AML-193 (cell line): ENCODE measurements at regions not wholly inside any gene's neighbourhood (a gene's known extent, or its start where the extent isn't known, plus 50 kb on each side); places are given as distances from the start of the nearest gene placed in this dataset.
A peak's percentile ranks its signal among the peaks of the same experiment; 100 is the strongest.

Experiments
- DNase-seq, 2 experiments: peaks; one replicate each; lab custom pipeline; 2025; lab: John Stamatoyannopoulos, UW

DNA sequence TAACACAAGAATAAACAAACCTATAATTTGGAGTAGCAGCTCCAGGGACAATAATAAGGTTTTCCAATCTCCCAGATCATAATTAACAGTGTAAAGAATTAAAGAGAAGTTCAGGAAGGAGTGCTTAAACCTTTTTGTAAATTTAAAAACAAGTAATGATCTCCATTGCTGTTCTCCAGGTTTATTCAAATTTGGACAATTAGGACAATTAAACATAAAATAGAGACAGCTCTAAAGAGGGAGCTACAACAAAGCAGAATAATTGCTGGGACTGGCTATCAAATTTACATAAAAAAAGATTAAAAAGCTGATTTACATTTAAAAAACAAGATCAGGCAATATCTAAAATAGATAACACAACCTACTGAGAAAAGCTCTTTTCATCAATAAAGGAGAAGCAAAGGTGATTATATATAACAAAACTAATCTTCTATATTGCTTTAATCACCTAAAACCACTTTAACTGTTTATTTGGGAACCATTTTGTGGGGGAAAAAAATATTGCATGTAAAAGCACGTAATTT lies 80.1 kb upstream of the CREB1 start:
- DNase-seq = no peak

DNA sequence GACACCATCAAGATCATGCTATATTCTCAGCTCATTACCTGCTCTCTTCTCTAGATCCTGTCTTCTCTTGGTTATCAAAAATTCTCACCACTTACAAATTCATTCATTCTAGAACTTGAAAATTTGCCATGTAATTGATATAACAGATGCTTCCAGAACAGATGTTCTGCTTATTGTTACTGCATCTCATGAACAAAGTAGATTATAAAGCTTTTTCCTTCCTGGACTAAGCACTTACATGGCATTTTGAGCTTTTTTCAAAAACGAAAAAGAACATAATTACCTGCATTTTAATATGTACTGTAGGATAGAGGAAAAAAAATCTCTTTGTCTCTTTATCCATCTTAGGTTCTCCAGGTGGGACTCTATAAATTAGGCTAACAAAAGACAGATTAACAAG lies 79.6 kb upstream of the CREB1 start:
- no peak for DNase-seq

GRCh38 chr2:207458582-207458981 lies 71.2 kb upstream of the CREB1 start:
- no peak for DNase-seq

GRCh38 chr2:207459990-207460757 lies 69.6 kb upstream of the CREB1 start:
- DNase-seq = no peak

DNA sequence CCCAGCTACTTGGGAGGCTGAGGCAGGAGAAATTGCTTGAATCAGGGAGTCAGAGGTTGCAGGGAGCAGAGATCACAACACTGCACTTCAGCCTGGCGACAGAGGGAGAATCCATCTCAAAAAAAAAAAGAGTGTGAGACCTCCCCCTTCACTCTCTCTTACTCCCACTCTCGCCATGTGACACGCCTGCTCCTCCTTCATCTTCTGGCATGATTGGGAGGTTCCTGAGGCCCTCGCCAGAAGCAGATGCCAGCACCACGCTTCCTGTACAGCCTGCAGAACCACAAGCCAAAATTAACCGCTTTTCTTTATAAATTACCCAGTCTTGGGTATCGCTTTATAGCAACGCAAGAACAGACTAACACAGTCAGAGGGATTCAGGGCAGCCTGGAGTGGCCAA lies 66.3 kb upstream of the CREB1 start:
- DNase-seq = no peak

DNA sequence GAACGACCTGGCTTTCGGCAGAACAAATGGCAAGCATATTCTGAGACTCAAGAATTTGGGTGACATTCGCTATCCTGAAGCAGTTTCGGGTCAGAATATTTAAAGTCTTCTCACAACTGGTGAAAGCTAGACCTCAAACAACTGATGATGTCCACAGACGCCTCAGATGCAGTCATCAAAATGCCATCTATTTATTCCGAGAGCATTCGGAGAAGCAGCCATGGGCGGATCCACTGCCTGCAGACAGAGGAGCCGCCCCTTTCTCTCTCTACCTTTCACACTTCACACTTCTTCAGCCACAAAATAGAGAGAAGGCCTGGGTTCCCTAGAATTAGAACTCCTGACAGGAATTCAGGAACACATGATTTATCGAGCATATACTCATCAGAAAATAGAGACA lies 65.8 kb upstream of the CREB1 start:
- DNase-seq = no peak

DNA sequence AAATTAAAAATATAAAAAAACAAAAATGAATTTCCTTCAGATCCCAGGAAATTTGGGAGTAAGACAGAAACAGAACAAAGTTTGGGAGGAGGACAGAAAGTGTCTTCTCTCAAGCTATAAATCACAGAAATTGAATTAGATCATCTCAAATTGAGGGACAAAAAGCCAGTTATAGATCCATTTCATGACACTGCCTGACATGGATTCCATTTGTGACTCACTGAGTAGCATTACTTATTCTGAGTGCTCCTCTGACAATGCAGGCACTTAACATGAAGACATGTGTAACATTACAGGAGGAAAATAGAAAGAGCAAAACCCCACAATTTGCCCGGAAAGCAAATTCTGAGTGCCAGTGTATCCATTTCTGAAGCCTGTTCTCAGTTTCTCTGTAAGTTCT lies 63.9 kb upstream of the CREB1 start:
- DNase-seq = no peak

- no peak for DNase-seq
These were observed 61.9 kb upstream of the CREB1 start for GRCh38 chr2:207467716-207468347.

GRCh38 chr2:207468488-207468887 lies 61.3 kb upstream of the CREB1 start:
- DNase-seq = no peak

- no peak for DNase-seq
These were observed 60.3 kb upstream of the CREB1 start for GRCh38 chr2:207469451-207469850.

DNA sequence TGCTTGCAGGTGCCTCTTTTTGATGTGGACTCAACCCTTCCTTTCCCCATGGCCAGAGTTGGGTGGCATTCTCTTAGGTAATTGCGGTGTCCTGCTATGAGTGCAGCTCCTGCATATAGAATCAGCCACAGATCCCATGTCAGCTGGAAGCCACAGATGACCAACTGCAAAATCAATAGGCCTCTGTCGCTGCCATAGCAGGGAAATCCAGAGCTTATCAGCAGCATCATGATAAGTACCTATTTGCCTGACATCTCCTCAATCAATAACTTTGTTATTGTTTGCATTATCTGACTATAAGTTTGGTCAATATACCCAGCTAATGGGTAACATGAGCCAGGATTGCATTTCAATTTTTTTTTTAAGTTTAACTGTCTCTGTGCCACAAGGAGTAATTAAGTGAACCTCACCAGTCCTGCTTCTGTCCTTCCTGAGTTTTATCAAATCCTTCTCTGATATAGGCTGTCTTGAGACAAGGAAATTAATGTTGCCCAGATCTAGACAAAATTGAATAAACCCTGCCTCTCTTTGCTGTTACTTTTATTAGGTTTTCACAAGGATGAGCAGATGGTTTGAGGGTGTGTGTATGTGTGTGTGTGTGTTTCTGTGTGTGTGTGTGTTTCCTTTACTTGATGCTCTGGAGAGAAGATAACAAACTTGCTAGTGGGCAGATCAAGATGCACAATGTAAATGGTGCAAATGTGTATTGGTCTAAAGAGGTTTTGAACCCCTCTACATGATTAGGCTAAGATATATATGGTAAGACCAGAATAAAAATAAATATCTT lies 59.6 kb upstream of the CREB1 start:
- no peak for DNase-seq

DNA sequence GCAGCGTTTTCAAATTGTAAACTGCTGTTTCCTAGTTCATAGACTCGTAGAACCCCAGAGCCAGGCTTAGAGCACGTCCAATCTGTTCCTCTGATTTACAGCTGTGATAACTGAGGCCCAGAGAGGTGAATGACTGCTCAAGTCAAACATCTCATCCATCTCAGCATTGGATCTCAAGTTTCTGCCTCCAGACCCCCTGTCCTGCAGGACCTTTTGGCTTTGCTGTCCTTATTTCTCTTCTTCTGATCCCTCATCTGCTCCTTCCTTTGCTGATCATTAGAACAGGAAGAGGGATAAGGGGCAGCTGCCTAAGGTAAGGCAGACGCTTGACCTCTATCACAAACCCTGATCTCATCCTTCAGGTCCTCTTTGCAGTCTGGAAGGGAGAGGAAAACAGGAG lies 58.5 kb upstream of the CREB1 start:
- no peak for DNase-seq

DNA sequence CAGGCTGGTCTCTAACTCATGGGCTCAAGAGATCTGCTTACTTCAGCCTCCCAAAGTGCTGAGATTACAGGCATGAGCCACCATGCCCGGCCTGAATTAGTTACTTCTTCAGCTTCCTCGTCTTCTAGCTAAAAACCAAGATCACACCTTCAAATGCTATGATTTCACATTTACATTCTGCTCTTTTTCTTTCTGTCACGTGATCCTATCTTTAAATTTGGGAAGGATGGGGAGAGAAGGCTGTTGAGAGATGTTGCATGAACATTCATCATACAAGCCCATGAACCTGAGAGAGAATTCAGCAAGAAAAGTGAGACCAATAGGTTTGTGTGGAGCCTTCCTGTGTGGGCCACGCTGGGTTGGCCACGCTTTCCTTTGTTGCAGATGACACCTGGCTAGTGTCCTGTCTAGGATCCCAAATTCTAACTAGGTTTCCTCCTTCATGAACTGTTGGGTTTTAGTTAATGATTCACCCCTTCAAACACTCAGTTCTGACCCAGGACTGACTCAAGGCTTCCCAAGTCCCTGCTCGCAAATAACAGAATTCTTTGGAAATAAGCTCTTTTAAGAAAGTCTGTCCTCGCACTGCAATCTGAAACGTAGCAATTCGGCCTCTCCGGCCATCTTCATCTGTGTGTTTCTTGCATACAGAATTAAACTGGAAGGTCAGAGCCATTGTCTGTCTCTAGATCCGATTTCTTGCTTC lies 57.3 kb upstream of the CREB1 start:
- no peak for DNase-seq

DNA sequence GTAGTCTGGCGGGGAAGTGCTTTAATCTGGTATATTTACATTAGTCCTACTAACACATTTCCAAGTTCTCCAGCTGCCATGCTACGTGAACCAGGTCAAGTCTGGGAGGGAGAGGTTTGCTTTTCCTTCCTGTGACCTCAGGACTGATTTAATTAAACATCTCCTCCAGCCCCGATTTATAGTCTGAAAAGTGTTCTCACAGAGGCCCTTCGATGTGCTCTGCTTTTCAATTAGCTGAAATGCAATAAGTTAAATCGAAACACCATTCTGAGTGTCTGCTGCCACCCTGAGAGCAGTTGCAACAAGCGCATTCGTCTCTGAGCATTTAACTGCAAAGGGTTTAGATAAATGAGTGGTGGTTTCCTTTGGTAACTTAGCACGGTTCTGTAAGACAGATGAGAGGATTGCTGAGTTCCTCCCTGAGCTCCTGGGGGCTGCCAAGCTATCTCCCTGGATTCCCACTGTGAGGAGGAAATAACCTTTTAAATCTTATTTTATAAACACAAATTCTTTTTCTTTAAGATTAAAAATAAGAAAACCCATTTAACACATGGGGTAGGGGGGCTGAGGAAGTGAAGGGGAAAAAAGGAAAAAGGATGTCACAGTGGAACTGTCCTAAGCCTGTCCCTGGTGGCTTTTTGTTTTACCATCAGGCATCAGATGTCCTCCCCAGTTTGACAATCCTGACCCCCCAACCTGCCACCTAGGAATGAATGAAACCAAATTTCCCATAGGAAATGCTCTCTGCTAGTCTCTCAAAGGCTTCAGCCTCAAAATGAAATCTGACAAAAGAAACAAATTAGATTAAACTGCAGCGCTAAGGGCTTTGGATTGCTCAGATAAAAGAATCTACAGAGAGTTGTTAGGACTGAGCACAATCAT lies 56.5 kb upstream of the CREB1 start:
- peak; percentile 66 to 72 for DNase-seq

DNA sequence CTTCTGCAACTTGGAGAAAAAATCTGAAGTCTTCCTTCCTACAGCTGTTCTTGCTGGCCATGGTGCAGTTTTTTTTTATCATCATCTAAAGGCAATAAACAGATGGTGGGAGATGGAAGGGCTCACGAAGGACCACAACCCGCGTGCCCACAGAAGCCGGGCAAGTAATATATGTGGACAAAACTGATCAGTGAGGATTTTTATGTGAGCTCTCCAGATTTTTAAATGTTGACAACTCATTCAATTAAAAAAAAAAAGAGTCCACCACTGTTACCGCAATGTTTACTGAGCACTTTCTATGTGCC lies 55.9 kb upstream of the CREB1 start:
- DNase-seq = no peak

- DNase-seq = peak; percentile 70 to 72
These were observed 54.8 kb upstream of the CREB1 start for GRCh38 chr2:207474863-207475485.

DNA sequence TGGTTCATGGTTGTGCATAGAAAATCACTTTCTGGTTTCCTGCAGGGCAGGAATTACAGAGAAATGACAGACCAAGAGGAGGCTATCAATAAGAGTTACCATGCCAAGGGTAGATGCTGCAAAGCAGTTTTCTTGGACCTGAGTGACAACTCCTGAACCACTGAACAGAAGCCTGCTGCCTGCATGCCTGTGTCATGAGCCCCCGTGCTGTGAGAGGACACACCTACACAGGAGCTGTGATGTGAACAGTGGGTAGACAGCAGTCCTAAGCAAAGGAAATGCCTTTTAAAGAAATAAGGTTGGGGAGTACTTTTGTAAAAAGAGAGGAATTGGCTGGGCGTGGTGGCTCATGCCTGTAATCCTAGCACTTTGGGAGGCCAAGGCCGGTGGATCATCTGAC lies 54.2 kb upstream of the CREB1 start:
- no peak for DNase-seq

- no peak for DNase-seq
These were observed 51.9 kb upstream of the CREB1 start for GRCh38 chr2:207477896-207478295.

- DNase-seq = peak in 1 of 2 experiments; percentile 35
These were observed 51.2 kb upstream of the CREB1 start for GRCh38 chr2:207478572-207478971.

DNA sequence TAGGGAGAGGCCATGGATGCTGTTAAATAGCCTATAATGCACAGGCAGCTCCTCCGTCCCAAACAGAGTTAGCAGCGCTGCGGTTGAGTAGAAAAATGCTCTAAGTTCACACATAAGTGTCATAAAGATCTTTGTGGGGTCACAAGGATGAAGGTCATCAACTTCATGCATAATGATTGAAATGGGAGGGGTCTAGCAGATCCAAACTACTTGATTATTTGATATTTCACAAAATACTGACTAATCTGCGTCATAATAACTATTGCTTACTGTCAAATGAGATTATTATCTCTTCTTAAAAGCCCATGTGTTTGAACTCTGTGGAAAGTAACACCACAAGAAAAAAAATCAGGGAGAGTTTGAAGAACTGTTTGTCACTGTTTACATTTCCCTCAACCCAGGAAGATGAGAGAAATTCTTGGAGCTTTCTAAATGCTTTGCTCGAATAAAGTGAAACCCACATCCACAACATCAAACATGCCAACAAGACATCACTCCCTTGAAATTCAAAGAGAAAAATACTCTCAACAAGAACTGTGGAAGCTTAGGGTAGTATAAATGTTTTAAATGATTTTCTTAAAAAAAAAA lies 50.5 kb upstream of the CREB1 start:
- DNase-seq = no peak
